NOMO-1 treated with dmso at 0.1 percent for 144 hours (cell line): ENCODE measurements at regions not wholly inside any gene's neighbourhood (a gene's known extent, or its start where the extent isn't known, plus 50 kb on each side); places are given as distances from the start of the nearest gene placed in this dataset.
A peak's percentile ranks its signal among the peaks of the same experiment; 100 is the strongest.

Experiments used
- DNase-seq: peaks from one replicate; lab custom pipeline; 2025; ENCODE audit not compliant: unreplicated experiment; lab: John Stamatoyannopoulos, UW

GRCh38 chr1:59046730-59047157 lies 250.2 kb upstream of the FGGY start:
- DNase-seq = no peak

GRCh38 chr1:59051007-59051406 lies 245.9 kb upstream of the FGGY start:
- no peak for DNase-seq

- no peak for DNase-seq
These were observed 244.7 kb upstream of the FGGY start for GRCh38 chr1:59052166-59052590.

- no peak for DNase-seq
These were observed 242.7 kb upstream of the FGGY start for GRCh38 chr1:59054172-59054571.

GRCh38 chr1:59055908-59056719 lies 240.8 kb upstream of the FGGY start:
- DNase-seq = no peak

GRCh38 chr1:59057211-59057694 lies 239.6 kb upstream of the FGGY start:
- no peak for DNase-seq

- DNase-seq = no peak
These were observed 239.1 kb upstream of the FGGY start for GRCh38 chr1:59057796-59058195.

GRCh38 chr1:59058665-59059439 lies 238.0 kb upstream of the FGGY start:
- DNase-seq = no peak

GRCh38 chr1:59061876-59062275 lies 235.0 kb upstream of the FGGY start:
- DNase-seq = no peak

- DNase-seq = no peak
These were observed 234.2 kb upstream of the FGGY start for GRCh38 chr1:59062743-59063142.

- no peak for DNase-seq
These were observed 233.4 kb upstream of the FGGY start for GRCh38 chr1:59063501-59063900.

GRCh38 chr1:59064592-59064991 lies 232.3 kb upstream of the FGGY start:
- DNase-seq = no peak

GRCh38 chr1:59066236-59066635 lies 230.7 kb upstream of the FGGY start:
- DNase-seq = no peak

GRCh38 chr1:59070610-59071009 lies 226.3 kb upstream of the FGGY start:
- no peak for DNase-seq

- DNase-seq = peak; percentile 51
These were observed 225.6 kb upstream of the FGGY start for GRCh38 chr1:59071289-59071688.

GRCh38 chr1:59071876-59072582 lies 224.9 kb upstream of the FGGY start:
- DNase-seq = no peak

- DNase-seq = no peak
These were observed 224.3 kb upstream of the FGGY start for GRCh38 chr1:59072583-59072947.

GRCh38 chr1:59074598-59074997 lies 222.3 kb upstream of the FGGY start:
- no peak for DNase-seq

- no peak for DNase-seq
These were observed 221.9 kb upstream of the FGGY start for GRCh38 chr1:59075021-59075420.

GRCh38 chr1:59076612-59077011 lies 220.3 kb upstream of the FGGY start:
- DNase-seq = no peak

- DNase-seq = no peak
These were observed 219.3 kb upstream of the FGGY start for GRCh38 chr1:59077466-59078069.
